MM.1S (cell line): ENCODE measurements at regions not wholly inside any gene's neighbourhood (a gene's known extent, or its start where the extent isn't known, plus 50 kb on each side); places are given as distances from the start of the nearest gene placed in this dataset.

Experiments used
- EZH2phosphoT487 ChIP-seq: fragments of 300-600 bp; sonication (generic); IDR thresholded peaks from 2 replicates; pipeline ENCODE4 v1.6.1; 2018; ENCODE audit warnings: antibody characterized with exemption, low read length
- TF ChIP-seq, protein P1 (sequence below): fragments of 300-600 bp; sonication (generic); IDR thresholded peaks from 2 replicates; pipeline ENCODE4 v1.5.1; 2016; ENCODE audit warnings: antibody characterized with exemption, low read length, mixed read lengths

DNA sequence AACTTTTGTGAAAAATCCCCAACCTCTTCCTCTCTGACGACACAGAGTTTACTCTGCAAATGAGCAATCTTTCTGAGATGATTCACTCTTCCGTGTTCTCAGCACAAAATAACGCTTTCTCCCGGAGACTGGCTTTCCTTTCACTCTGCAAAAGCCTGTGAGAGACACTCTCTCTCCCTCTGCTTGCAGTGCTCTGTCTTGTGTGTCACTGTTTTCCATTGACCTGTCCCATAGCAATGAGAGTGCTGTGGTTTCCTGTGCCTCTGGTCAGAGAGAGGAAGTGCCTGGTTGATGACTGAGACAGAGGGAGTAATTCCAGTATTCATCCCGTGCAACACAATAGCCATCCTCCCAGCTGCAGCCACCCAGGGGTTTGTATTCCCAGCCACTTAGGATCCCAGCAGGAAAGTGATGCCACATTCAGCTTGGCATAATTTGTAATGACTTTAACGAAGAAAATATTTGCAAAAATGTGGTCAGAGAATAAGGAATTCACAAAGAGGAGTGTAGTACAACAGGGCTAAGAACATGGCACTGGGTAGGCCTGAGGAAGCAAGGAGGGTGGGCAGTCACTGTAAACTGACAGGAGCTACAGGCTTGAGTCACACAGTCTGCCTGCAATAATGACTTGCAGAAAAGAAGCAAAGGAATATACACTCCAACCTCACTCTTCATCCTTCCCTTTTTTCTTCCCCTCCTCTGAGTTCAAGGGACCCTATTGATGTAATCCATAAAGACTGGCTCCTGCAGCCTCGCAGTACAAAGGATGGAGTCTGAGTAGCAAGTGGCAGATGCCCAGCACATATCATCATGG, 463.5 kb upstream of the RGMB start:
- TF ChIP-seq, protein P1, sequence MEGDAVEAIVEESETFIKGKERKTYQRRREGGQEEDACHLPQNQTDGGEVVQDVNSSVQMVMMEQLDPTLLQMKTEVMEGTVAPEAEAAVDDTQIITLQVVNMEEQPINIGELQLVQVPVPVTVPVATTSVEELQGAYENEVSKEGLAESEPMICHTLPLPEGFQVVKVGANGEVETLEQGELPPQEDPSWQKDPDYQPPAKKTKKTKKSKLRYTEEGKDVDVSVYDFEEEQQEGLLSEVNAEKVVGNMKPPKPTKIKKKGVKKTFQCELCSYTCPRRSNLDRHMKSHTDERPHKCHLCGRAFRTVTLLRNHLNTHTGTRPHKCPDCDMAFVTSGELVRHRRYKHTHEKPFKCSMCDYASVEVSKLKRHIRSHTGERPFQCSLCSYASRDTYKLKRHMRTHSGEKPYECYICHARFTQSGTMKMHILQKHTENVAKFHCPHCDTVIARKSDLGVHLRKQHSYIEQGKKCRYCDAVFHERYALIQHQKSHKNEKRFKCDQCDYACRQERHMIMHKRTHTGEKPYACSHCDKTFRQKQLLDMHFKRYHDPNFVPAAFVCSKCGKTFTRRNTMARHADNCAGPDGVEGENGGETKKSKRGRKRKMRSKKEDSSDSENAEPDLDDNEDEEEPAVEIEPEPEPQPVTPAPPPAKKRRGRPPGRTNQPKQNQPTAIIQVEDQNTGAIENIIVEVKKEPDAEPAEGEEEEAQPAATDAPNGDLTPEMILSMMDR = no peak
- TF ChIP-seq EZH2phosphoT487 = no peak
